ENCODE measurements at regions not wholly inside any gene's neighbourhood (a gene's known extent, or its start where the extent isn't known, plus 50 kb on each side); places are given as distances from the start of the nearest gene placed in this dataset.

- no peaks in the 10 kb centered on the region for H3K36me3 ChIP-seq (ENCODE audit: insufficient read depth, low read length)
- H3K9me2 ChIP-seq (ENCODE audit: insufficient read depth, low read length): no peaks in the 10 kb centered on the region
- H4K20me1 ChIP-seq (ENCODE audit: insufficient read depth): no peaks in the 10 kb centered on the region
- H3K27me3 ChIP-seq (ENCODE audit: insufficient read depth, low read depth, low read length): no peaks in the 10 kb centered on the region
- H3K27ac ChIP-seq (ENCODE audit: low read length): no peak overlapping the region
- H3K9ac ChIP-seq (ENCODE audit: low read length): no peak overlapping the region
- no peak overlapping the region for H3K4me3 ChIP-seq (ENCODE audit: low read length)
- TF ChIP-seq, protein P1, sequence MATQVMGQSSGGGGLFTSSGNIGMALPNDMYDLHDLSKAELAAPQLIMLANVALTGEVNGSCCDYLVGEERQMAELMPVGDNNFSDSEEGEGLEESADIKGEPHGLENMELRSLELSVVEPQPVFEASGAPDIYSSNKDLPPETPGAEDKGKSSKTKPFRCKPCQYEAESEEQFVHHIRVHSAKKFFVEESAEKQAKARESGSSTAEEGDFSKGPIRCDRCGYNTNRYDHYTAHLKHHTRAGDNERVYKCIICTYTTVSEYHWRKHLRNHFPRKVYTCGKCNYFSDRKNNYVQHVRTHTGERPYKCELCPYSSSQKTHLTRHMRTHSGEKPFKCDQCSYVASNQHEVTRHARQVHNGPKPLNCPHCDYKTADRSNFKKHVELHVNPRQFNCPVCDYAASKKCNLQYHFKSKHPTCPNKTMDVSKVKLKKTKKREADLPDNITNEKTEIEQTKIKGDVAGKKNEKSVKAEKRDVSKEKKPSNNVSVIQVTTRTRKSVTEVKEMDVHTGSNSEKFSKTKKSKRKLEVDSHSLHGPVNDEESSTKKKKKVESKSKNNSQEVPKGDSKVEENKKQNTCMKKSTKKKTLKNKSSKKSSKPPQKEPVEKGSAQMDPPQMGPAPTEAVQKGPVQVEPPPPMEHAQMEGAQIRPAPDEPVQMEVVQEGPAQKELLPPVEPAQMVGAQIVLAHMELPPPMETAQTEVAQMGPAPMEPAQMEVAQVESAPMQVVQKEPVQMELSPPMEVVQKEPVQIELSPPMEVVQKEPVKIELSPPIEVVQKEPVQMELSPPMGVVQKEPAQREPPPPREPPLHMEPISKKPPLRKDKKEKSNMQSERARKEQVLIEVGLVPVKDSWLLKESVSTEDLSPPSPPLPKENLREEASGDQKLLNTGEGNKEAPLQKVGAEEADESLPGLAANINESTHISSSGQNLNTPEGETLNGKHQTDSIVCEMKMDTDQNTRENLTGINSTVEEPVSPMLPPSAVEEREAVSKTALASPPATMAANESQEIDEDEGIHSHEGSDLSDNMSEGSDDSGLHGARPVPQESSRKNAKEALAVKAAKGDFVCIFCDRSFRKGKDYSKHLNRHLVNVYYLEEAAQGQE (IDR thresholded peaks at IDR 0.05; ENCODE audit: borderline replicate concordance): no peak
- TF ChIP-seq, protein P2, sequence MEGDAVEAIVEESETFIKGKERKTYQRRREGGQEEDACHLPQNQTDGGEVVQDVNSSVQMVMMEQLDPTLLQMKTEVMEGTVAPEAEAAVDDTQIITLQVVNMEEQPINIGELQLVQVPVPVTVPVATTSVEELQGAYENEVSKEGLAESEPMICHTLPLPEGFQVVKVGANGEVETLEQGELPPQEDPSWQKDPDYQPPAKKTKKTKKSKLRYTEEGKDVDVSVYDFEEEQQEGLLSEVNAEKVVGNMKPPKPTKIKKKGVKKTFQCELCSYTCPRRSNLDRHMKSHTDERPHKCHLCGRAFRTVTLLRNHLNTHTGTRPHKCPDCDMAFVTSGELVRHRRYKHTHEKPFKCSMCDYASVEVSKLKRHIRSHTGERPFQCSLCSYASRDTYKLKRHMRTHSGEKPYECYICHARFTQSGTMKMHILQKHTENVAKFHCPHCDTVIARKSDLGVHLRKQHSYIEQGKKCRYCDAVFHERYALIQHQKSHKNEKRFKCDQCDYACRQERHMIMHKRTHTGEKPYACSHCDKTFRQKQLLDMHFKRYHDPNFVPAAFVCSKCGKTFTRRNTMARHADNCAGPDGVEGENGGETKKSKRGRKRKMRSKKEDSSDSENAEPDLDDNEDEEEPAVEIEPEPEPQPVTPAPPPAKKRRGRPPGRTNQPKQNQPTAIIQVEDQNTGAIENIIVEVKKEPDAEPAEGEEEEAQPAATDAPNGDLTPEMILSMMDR (IDR thresholded peaks at IDR 0.05; ENCODE audit: poor library complexity, severe bottlenecking): no peak
- TF ChIP-seq POLR2AphosphoS5 (IDR thresholded peaks at IDR 0.05) (no peak), EZH2 (IDR thresholded peaks at IDR 0.05; ENCODE audit: borderline replicate concordance, insufficient read depth, low read length, poor library complexity, severe bottlenecking) (no peak), SMC3 (conservative IDR thresholded peaks at IDR 0.05; ENCODE audit: poor library complexity) (no peak), EP300 (conservative IDR thresholded peaks at IDR 0.05; ENCODE audit: poor library complexity, severe bottlenecking) (no peak), RAD21 (conservative IDR thresholded peaks at IDR 0.05) (no peak), TAF1 (IDR thresholded peaks at IDR 0.05; ENCODE audit: low read depth) (no peak), MXI1 (conservative IDR thresholded peaks at IDR 0.05; ENCODE audit: poor library complexity, severe bottlenecking) (no peak)
- no peaks in the 10 kb centered on the region for H3K79me2 ChIP-seq (replicated peaks; ENCODE audit: insufficient read depth, low read length)
- no peaks in the 10 kb centered on the region for H3F3A ChIP-seq (ENCODE audit: insufficient read depth, low read length, poor library complexity, severe bottlenecking)
- H2AFZ ChIP-seq (ENCODE audit: low read depth, low read length): no peak overlapping the region
- H3K4me2 ChIP-seq (ENCODE audit: low read length): no peak overlapping the region
- H3K9me3 ChIP-seq (ENCODE audit: low read length): no peaks in the 10 kb centered on the region
Observed at GRCh38 chr10:107275806-107276205, 111.3 kb upstream of the SORCS1 start.

DNA sequence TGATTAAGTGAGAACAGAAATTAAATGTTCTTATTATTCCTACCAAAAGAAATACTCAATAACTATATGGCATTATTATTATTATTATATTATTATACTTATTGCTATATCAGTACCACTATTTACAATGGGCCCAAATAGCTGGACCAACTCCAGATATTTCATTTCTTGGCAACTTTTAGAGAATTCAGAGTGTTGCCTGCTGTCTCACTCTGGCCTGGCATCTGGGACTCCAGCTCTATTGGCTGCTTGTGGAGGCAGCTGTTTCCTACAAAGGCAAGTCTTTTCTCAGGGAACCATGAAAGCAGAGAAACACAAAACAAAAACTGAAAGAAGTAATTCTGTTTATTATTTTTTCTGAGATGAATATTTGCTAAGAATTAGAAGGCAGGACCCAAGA lies 105.1 kb upstream of the SORCS1 start:
- H3K27me3 ChIP-seq (ENCODE audit: insufficient read depth, low read depth, low read length): no peaks in the 10 kb centered on the region
- H3K9ac ChIP-seq (ENCODE audit: low read length): no peak overlapping the region
- H3K9me2 ChIP-seq (ENCODE audit: insufficient read depth, low read length): no peaks in the 10 kb centered on the region
- H3F3A ChIP-seq (ENCODE audit: insufficient read depth, low read length, poor library complexity, severe bottlenecking): no peaks in the 10 kb centered on the region
- H3K9me3 ChIP-seq (ENCODE audit: low read length): no peaks in the 10 kb centered on the region
- H3K27ac ChIP-seq (ENCODE audit: low read length): no peak overlapping the region
- H2AFZ ChIP-seq (ENCODE audit: low read depth, low read length): no peak overlapping the region
- H3K79me2 ChIP-seq (replicated peaks; ENCODE audit: insufficient read depth, low read length): no peaks in the 10 kb centered on the region
- TF ChIP-seq EZH2 (IDR thresholded peaks at IDR 0.05; ENCODE audit: borderline replicate concordance, insufficient read depth, low read length, poor library complexity, severe bottlenecking): no peak
- no peak for TF ChIP-seq EP300 (conservative IDR thresholded peaks at IDR 0.05; ENCODE audit: poor library complexity, severe bottlenecking)
- TF ChIP-seq TAF1 (IDR thresholded peaks at IDR 0.05; ENCODE audit: low read depth): no peak
- no peak for TF ChIP-seq SMC3 (conservative IDR thresholded peaks at IDR 0.05; ENCODE audit: poor library complexity)
- TF ChIP-seq MXI1 (conservative IDR thresholded peaks at IDR 0.05; ENCODE audit: poor library complexity, severe bottlenecking): no peak
- TF ChIP-seq, protein P2 (IDR thresholded peaks at IDR 0.05; ENCODE audit: poor library complexity, severe bottlenecking): no peak
- TF ChIP-seq RAD21 (conservative IDR thresholded peaks at IDR 0.05): no peak
- TF ChIP-seq, protein P1 (IDR thresholded peaks at IDR 0.05; ENCODE audit: borderline replicate concordance): no peak
- TF ChIP-seq POLR2AphosphoS5 (IDR thresholded peaks at IDR 0.05): no peak
- H3K36me3 ChIP-seq (ENCODE audit: insufficient read depth, low read length): no peaks in the 10 kb centered on the region
- H3K4me2 ChIP-seq (ENCODE audit: low read length): no peak overlapping the region
- H3K4me3 ChIP-seq (ENCODE audit: low read length): no peak overlapping the region
- no peaks in the 10 kb centered on the region for H4K20me1 ChIP-seq (ENCODE audit: insufficient read depth)
